NB4 (cell line): ENCODE measurements at regions not wholly inside any gene's neighbourhood (a gene's known extent, or its start where the extent isn't known, plus 50 kb on each side); places are given as distances from the start of the nearest gene placed in this dataset.

Experiments
- DNase-seq: peaks from one replicate; pipeline ENCODE4 v3.0.0; 2010; ENCODE audit warnings: low read depth
- H3K4me3 ChIP-seq: one replicate; pipeline ENCODE4 v1.5.1; 2011; ENCODE audit warnings: mild to moderate bottlenecking, low read depth, low read length, moderate library complexity
- CTCF ChIP-seq: IDR thresholded peaks from one replicate; pipeline ENCODE4 v1.5.1; 2012; ENCODE audit warnings: low read depth, low read length
- MAX ChIP-seq: IDR thresholded peaks from 2 replicates; pipeline ENCODE4 v1.6.1; 2011; ENCODE audit warnings: low read depth, low read length
- MYC ChIP-seq: IDR thresholded peaks from 2 replicates; pipeline ENCODE4 v1.6.1; 2011; ENCODE audit warnings: low read depth, low read length
- POLR2A ChIP-seq: IDR thresholded peaks from 2 replicates; pipeline ENCODE4 v1.6.1; 2011; ENCODE audit warnings: mild to moderate bottlenecking; ENCODE audit not compliant: insufficient read length; ENCODE audit errors: extremely low read depth

GRCh38 chr10:28250782-28251181 lies 52.1 kb downstream of the MPP7 start:
- TF ChIP-seq CTCF (no peak), MYC (no peak), MAX (no peak), POLR2A (no peak)
- DNase-seq, result peak; percentile 5
- no peak overlapping the region for H3K4me3 ChIP-seq

- no peak overlapping the region for H3K4me3 ChIP-seq
- TF ChIP-seq CTCF (no peak), MAX (no peak), POLR2A (no peak), MYC (no peak)
- DNase-seq, result no peak
These were observed 52.5 kb downstream of the MPP7 start for GRCh38 chr10:28250358-28250757.

- TF ChIP-seq MAX, result no peak
- no peak for TF ChIP-seq POLR2A
- H3K4me3 ChIP-seq, result no peak overlapping the region
- no peak for DNase-seq
These were observed 53.4 kb downstream of the MPP7 start for GRCh38 chr10:28249512-28249911.

GRCh38 chr10:28248092-28248491 lies 54.8 kb downstream of the MPP7 start:
- H3K4me3 ChIP-seq, result no peak overlapping the region
- DNase-seq, result peak; percentile 37
- no peak for TF ChIP-seq POLR2A
- TF ChIP-seq MAX, result peak; percentile 72
- no peak for TF ChIP-seq CTCF
- TF ChIP-seq MYC, result peak; percentile 52; the same call in 1 of the 2 replicates

GRCh38 chr10:28246023-28246422 lies 56.8 kb downstream of the MPP7 start:
- no peak overlapping the region for H3K4me3 ChIP-seq
- DNase-seq, result no peak
- TF ChIP-seq POLR2A (no peak), CTCF (no peak), MYC (no peak), MAX (no peak)

- TF ChIP-seq MAX, result no peak
- DNase-seq, result no peak
- no peak overlapping the region for H3K4me3 ChIP-seq
These were observed 58.9 kb downstream of the MPP7 start for GRCh38 chr10:28243923-28244322.

GRCh38 chr10:28242555-28243204 lies 60.2 kb downstream of the MPP7 start:
- H3K4me3 ChIP-seq, result no peak overlapping the region
- TF ChIP-seq MYC (no peak), POLR2A (no peak), CTCF (no peak), MAX (no peak)
- DNase-seq, result no peak
